ENCODE measurements at regions not wholly inside any gene's neighbourhood (a gene's known extent, or its start where the extent isn't known, plus 50 kb on each side); places are given as distances from the start of the nearest gene placed in this dataset.
"Not testable (repeated sequence)": the region's sequence is repeated elsewhere in the genome, so short reads cannot be mapped to it uniquely, and the experiment has no call there.

GRCh38 chr15:98324341-98324970 lies 323.9 kb upstream of the IGF1R start:
- DNase-seq (ENCODE audit: low read depth in 2 of 2), result no peak

GRCh38 chr15:98326804-98327203 lies 321.5 kb upstream of the IGF1R start:
- DNase-seq (ENCODE audit: low read depth in 2 of 2), result no peak

- no peak for DNase-seq (ENCODE audit: low read depth in 2 of 2)
These were observed 318.1 kb upstream of the IGF1R start for GRCh38 chr15:98330258-98330657.

GRCh38 chr15:98330692-98331435 lies 317.5 kb upstream of the IGF1R start:
- no peak for DNase-seq (ENCODE audit: low read depth in 2 of 2)

- no peak for DNase-seq (ENCODE audit: low read depth in 2 of 2)
These were observed 316.7 kb upstream of the IGF1R start for GRCh38 chr15:98331676-98332075.

- DNase-seq (ENCODE audit: low read depth in 2 of 2), result no peak
These were observed 315.1 kb upstream of the IGF1R start for GRCh38 chr15:98333251-98333650.

- no peak for DNase-seq (ENCODE audit: low read depth in 2 of 2)
These were observed 305.4 kb upstream of the IGF1R start for GRCh38 chr15:98342911-98343310.

- no peak for DNase-seq (ENCODE audit: low read depth in 2 of 2)
These were observed 303.7 kb upstream of the IGF1R start for GRCh38 chr15:98344591-98344990.

GRCh38 chr15:98347001-98347400 lies 301.3 kb upstream of the IGF1R start:
- DNase-seq (ENCODE audit: low read depth in 2 of 2), result no peak

GRCh38 chr15:98347866-98348265 lies 300.5 kb upstream of the IGF1R start:
- DNase-seq (ENCODE audit: low read depth in 2 of 2), result no peak

GRCh38 chr15:98350276-98350675 lies 298.1 kb upstream of the IGF1R start:
- no peak for DNase-seq (ENCODE audit: low read depth in 2 of 2)

- DNase-seq (ENCODE audit: low read depth in 2 of 2), result not testable (repeated sequence)
These were observed 290.1 kb upstream of the IGF1R start for GRCh38 chr15:98358274-98358673.

- DNase-seq (ENCODE audit: low read depth in 2 of 2), result no peak
These were observed 289.4 kb upstream of the IGF1R start for GRCh38 chr15:98358971-98359370.

GRCh38 chr15:98363416-98363815 lies 284.9 kb upstream of the IGF1R start:
- no peak for DNase-seq (ENCODE audit: low read depth in 2 of 2)

- no peak for DNase-seq (ENCODE audit: low read depth in 2 of 2)
These were observed 284.4 kb upstream of the IGF1R start for GRCh38 chr15:98363955-98364354.

- DNase-seq (ENCODE audit: low read depth in 2 of 2), result no peak
These were observed 279.1 kb upstream of the IGF1R start for GRCh38 chr15:98369081-98369716.

GRCh38 chr15:98375513-98376340 lies 272.6 kb upstream of the IGF1R start:
- no peak for DNase-seq (ENCODE audit: low read depth in 2 of 2)

GRCh38 chr15:98380721-98381120 lies 267.6 kb upstream of the IGF1R start:
- DNase-seq (ENCODE audit: low read depth in 2 of 2), result no peak

- DNase-seq (ENCODE audit: low read depth in 2 of 2), result no peak
These were observed 266.9 kb upstream of the IGF1R start for GRCh38 chr15:98381446-98381845.

GRCh38 chr15:98382139-98382538 lies 266.2 kb upstream of the IGF1R start:
- no peak for DNase-seq (ENCODE audit: low read depth in 2 of 2)

- DNase-seq (ENCODE audit: low read depth in 2 of 2), result no peak
These were observed 264.8 kb upstream of the IGF1R start for GRCh38 chr15:98383571-98383970.

GRCh38 chr15:98384328-98385029 lies 263.9 kb upstream of the IGF1R start:
- DNase-seq (ENCODE audit: low read depth in 2 of 2), result no peak
